B cell (primary cell): ENCODE measurements at regions not wholly inside any gene's neighbourhood (a gene's known extent, or its start where the extent isn't known, plus 50 kb on each side); places are given as distances from the start of the nearest gene placed in this dataset.

ENCODE experiments used
- ATAC-seq: fragments of 200-7000 bp; cut with Tn5 transposase; one replicate; pipeline ENCODE4 v1.10.0; 2021; ENCODE audit warnings: low read depth, mild to moderate bottlenecking, moderate number of reproducible peaks, moderate library complexity
- CTCF ChIA-PET: fragments of 350-600 bp; sonication (Branson Sonifier 250); formaldehyde crosslinking; loops from one replicate; lab custom pipeline; 2021; ENCODE audit warnings: antibody characterized with exemption, inconsistent platforms; lab: Charles Lee
- POLR2A ChIA-PET: fragments of 350-600 bp; sonication (Branson Sonifier 250); formaldehyde crosslinking; loops from one replicate; lab custom pipeline; 2021; ENCODE audit warnings: antibody characterized with exemption; lab: Charles Lee
- DNase-seq: peaks from one replicate; pipeline ENCODE4 v3.0.0; 2013
- H2AFZ ChIP-seq: 2 replicates; pipeline ENCODE4 v1.6.1; 2012; ENCODE audit warnings: mild to moderate bottlenecking, low read depth, low read length; ENCODE audit not compliant: insufficient read depth, poor library complexity, severe bottlenecking
- H3K27ac ChIP-seq, 2 donors: 1 replicate in 1 of 2; 2 replicates in 1 of 2; pipeline ENCODE4 v1.5.1; 2012 to 2013; ENCODE audit warnings: low read length in 2 of 2, mild to moderate bottlenecking in 2 of 2, moderate library complexity in 1 of 2
- H3K27me3 ChIP-seq, 4 experiments: fragments of 200-600 bp in 1 of 4; sonication (generic) in 1 of 4; replicated peaks in 1 of 4; 1 replicate in 2 of 4; 2 replicates in 2 of 4; pipeline versions ENCODE4 v1.6.1 to v1.7.0; 2013 to 2016; ENCODE audit warnings: low read length in 3 of 4, mild to moderate bottlenecking in 2 of 4, mixed read lengths in 1 of 4, moderate library complexity in 1 of 4; ENCODE audit not compliant: insufficient read depth in 4 of 4, control insufficient read depth in 3 of 4; ENCODE audit errors: control extremely low read depth in 1 of 4
- H3K36me3 ChIP-seq, 2 experiments: replicated peaks in 1 of 2; 1 replicate in 1 of 2; 2 replicates in 1 of 2; pipeline versions ENCODE4 v1.6.1 to v1.7.1; 2013; ENCODE audit warnings: low read length in 1 of 2; ENCODE audit not compliant: insufficient read depth in 2 of 2, control insufficient read depth in 1 of 2; ENCODE audit errors: control extremely low read depth in 1 of 2, extremely low read depth in 1 of 2
- H3K4me1 ChIP-seq, 2 donors: fragments of 200-600 bp in 1 of 2; sonication (generic) in 1 of 2; 1 replicate in 1 of 2; 2 replicates in 1 of 2; pipeline versions ENCODE4 v1.5.1 to v1.6.1; 2013 to 2017; ENCODE audit warnings: low read length in 2 of 2; ENCODE audit not compliant: control insufficient read depth in 2 of 2, insufficient read depth in 2 of 2
- H3K4me2 ChIP-seq: replicated peaks from 2 replicates; pipeline ENCODE3; 2012; ENCODE audit warnings: mild to moderate bottlenecking, low read depth, low read length; ENCODE audit not compliant: poor library complexity, severe bottlenecking
- H3K4me3 ChIP-seq, 5 experiments: fragments of 200-600 bp in 1 of 5; sonication (generic) in 1 of 5; 1 replicate in 3 of 5; 2 replicates in 2 of 5; pipeline versions ENCODE4 v1.5.1 to v1.7.0; 2011 to 2016; ENCODE audit warnings: low read length in 4 of 5, mild to moderate bottlenecking in 4 of 5, low read depth in 2 of 5, control low read depth in 1 of 5, moderate library complexity in 1 of 5; ENCODE audit not compliant: insufficient read depth in 1 of 5; ENCODE audit errors: control extremely low read depth in 1 of 5, extremely low read depth in 1 of 5
- H3K79me2 ChIP-seq: fragments of 200-600 bp; sonication (generic); one replicate; pipeline ENCODE4 v1.6.0; 2016; ENCODE audit warnings: low read length; ENCODE audit not compliant: control insufficient read depth, insufficient read depth
- H3K9ac ChIP-seq: fragments of 200-600 bp; sonication (generic); 2 replicates; pipeline ENCODE4 v1.6.1; 2017; ENCODE audit warnings: mild to moderate bottlenecking, low read length, moderate library complexity
- H3K9me3 ChIP-seq, 3 donors: one replicate each; pipeline versions ENCODE4 v1.6.1 to v1.7.1; 2013; ENCODE audit warnings: low read length in 2 of 3; ENCODE audit not compliant: control insufficient read depth in 2 of 3, insufficient read depth in 1 of 3; ENCODE audit errors: control extremely low read depth in 1 of 3
- H4K20me1 ChIP-seq: 2 replicates; pipeline ENCODE4 v1.6.0; 2012; ENCODE audit warnings: mild to moderate bottlenecking, low read length; ENCODE audit not compliant: insufficient read depth, control insufficient read depth, poor library complexity, severe bottlenecking
- H3K27ac Mint-ChIP-seq: one replicate; pipeline ENCODE4 v1.8.0; 2021; ENCODE audit warnings: mixed read lengths
- H3K27me3 Mint-ChIP-seq: one replicate; pipeline ENCODE4 v1.8.0; 2021; ENCODE audit warnings: mixed read lengths
- H3K4me1 Mint-ChIP-seq: one replicate; pipeline ENCODE4 v1.8.0; 2021; ENCODE audit warnings: mixed read lengths
- H3K4me3 Mint-ChIP-seq: one replicate; pipeline ENCODE4 v1.8.0; 2021; ENCODE audit warnings: mixed read lengths
- H3K9me3 Mint-ChIP-seq: one replicate; pipeline ENCODE4 v1.8.0; 2022; ENCODE audit warnings: mixed read lengths; ENCODE audit not compliant: insufficient read depth
- CTCF ChIP-seq: fragments of 200-600 bp; IDR thresholded peaks from one replicate; pipeline ENCODE4 v1.8.0; 2022; ENCODE audit warnings: antibody characterized with exemption, mild to moderate bottlenecking
- EZH2 ChIP-seq: IDR thresholded peaks from 2 replicates; pipeline ENCODE4 v1.6.1; 2012; ENCODE audit warnings: borderline replicate concordance, low read depth, mild to moderate bottlenecking, moderate library complexity, low read length; ENCODE audit not compliant: insufficient read depth, poor library complexity, severe bottlenecking
- WGBS: methylation state at CpG from one replicate; pipeline ENCODE4 v1.1.5; 2013; ENCODE audit warnings: missing lambda C conversion rate; ENCODE audit not compliant: insufficient coverage; 5-methylcytosine and 5-hydroxymethylcytosine counted together
- intact Hi-C: fragments of 100-400 bp; cut with micrococcal nuclease; formaldehyde crosslinking; loops from one replicate; pipeline ENCODE4 v1.10.0; 2022

GRCh38 chr10:10927608-10928007 lies 90.1 kb upstream of the CELF2 start:
- H3K36me3 ChIP-seq, result no peaks in the 10 kb centered on the region
- H3K27me3 ChIP-seq, result peaks cover 0 to 3% (median 0%) of the 10 kb centered on the region in 4 experiments
- no peak overlapping the region for H3K9ac ChIP-seq
- no peak overlapping the region for H3K4me3 ChIP-seq
- Mint-ChIP-seq H3K27me3 (peaks cover 9% of the 10 kb centered on the region), H3K9me3 (no peaks in the 10 kb centered on the region), H3K27ac (no peak overlapping the region), H3K4me1 (no peaks in the 10 kb centered on the region), H3K4me3 (no peak overlapping the region)
- no peaks in the 10 kb centered on the region for H3K4me1 ChIP-seq
- no peaks in the 10 kb centered on the region for H4K20me1 ChIP-seq
- ATAC-seq (no peak), DNase-seq (no peak)
- TF ChIP-seq EZH2 (no peak), CTCF (no peak)
- CTCF ChIA-PET, result no interaction called here
- H3K4me2 ChIP-seq, result no peak overlapping the region
- H3K27ac ChIP-seq, result no peak overlapping the region
- POLR2A ChIA-PET, result no interaction called here
- intact Hi-C loops, result no loop called here
- 82% methylated on average over 1 of the region's 1 CpG for WGBS
- H2AFZ ChIP-seq, result no peak overlapping the region
- no peaks in the 10 kb centered on the region for H3K9me3 ChIP-seq
- no peaks in the 10 kb centered on the region for H3K79me2 ChIP-seq

- no peak overlapping the region for H3K4me2 ChIP-seq
- H3K4me3 ChIP-seq, result no peak overlapping the region
- Mint-ChIP-seq H3K4me3 (no peak overlapping the region), H3K27me3 (peaks cover 18% of the 10 kb centered on the region), H3K9me3 (no peaks in the 10 kb centered on the region), H3K4me1 (no peaks in the 10 kb centered on the region), H3K27ac (no peak overlapping the region)
- H3K36me3 ChIP-seq, result no peaks in the 10 kb centered on the region
- no peak for ATAC-seq
- H3K27ac ChIP-seq, result no peak overlapping the region
- TF ChIP-seq CTCF (no peak), EZH2 (no peak)
- no peaks in the 10 kb centered on the region for H3K9me3 ChIP-seq
- no peak overlapping the region for H2AFZ ChIP-seq
- no peaks in the 10 kb centered on the region for H4K20me1 ChIP-seq
- no peaks in the 10 kb centered on the region for H3K27me3 ChIP-seq
- no peaks in the 10 kb centered on the region for H3K79me2 ChIP-seq
- no peaks in the 10 kb centered on the region for H3K4me1 ChIP-seq
- no peak overlapping the region for H3K9ac ChIP-seq
- ChIA-PET POLR2A (no interaction called here), CTCF (no interaction called here)
- 100% methylated on average over 2 of the region's 8 CpGs for WGBS
- DNase-seq, result no peak
- intact Hi-C loops, result no loop called here
Measured at GRCh38 chr10:10930979-10931743, 86.5 kb upstream of the CELF2 start.
